DND-41 (cell line): ENCODE measurements at regions not wholly inside any gene's neighbourhood (a gene's known extent, or its start where the extent isn't known, plus 50 kb on each side); places are given as distances from the start of the nearest gene placed in this dataset.

Experiments
- ATAC-seq: fragments of 200-7000 bp; cut with Tn5 transposase; 3 replicates; pipeline ENCODE4 v1.9.1; 2021; ENCODE audit warnings: low read depth; ENCODE audit not compliant: insufficient read depth
- DNase-seq: peaks from one replicate; pipeline ENCODE4 v3.0.0-alpha.2; 2020
- H2AFZ ChIP-seq: 2 replicates; pipeline ENCODE4 v1.6.0; 2012; ENCODE audit warnings: low read depth, low read length
- H3K27ac ChIP-seq: 2 replicates; pipeline ENCODE4 v1.5.1; 2012; ENCODE audit warnings: low read length, inconsistent platforms
- H3K27me3 ChIP-seq: fragments of 200-600 bp; sonication (generic); 2 replicates; pipeline ENCODE4 v1.6.0; 2012; ENCODE audit warnings: low read length, mild to moderate bottlenecking, inconsistent platforms; ENCODE audit not compliant: insufficient read depth, poor library complexity
- H3K36me3 ChIP-seq: 2 replicates; pipeline ENCODE4 v1.5.1; 2012; ENCODE audit warnings: low read length, inconsistent platforms; ENCODE audit not compliant: insufficient read depth
- H3K4me1 ChIP-seq: 2 replicates; pipeline ENCODE4 v1.5.1; 2012; ENCODE audit warnings: mild to moderate bottlenecking, low read length; ENCODE audit not compliant: insufficient read depth
- H3K4me2 ChIP-seq: 2 replicates; pipeline ENCODE4 v1.6.0; 2012; ENCODE audit warnings: mild to moderate bottlenecking, moderate library complexity, low read length, inconsistent platforms; ENCODE audit not compliant: insufficient read depth
- H3K4me3 ChIP-seq, 2 experiments: fragments of 200-600 bp in 1 of 2; shearing (Covaris generic) in 1 of 2; 2 replicates each; pipeline ENCODE4 v1.5.1; 2012 to 2016; ENCODE audit warnings: inconsistent platforms in 2 of 2, low read length in 2 of 2, mild to moderate bottlenecking in 2 of 2, low read depth in 1 of 2, moderate library complexity in 1 of 2
- H3K79me2 ChIP-seq: 2 replicates; pipeline ENCODE4 v1.6.0; 2012; ENCODE audit warnings: low read length, inconsistent platforms; ENCODE audit not compliant: insufficient read depth
- H3K9ac ChIP-seq: 2 replicates; pipeline ENCODE4 v1.6.0; 2012; ENCODE audit warnings: low read depth, mild to moderate bottlenecking, inconsistent platforms, low read length, moderate library complexity
- H3K9me3 ChIP-seq: 2 replicates; pipeline ENCODE4 v1.5.1; 2012; ENCODE audit warnings: low read length, moderate library complexity, mild to moderate bottlenecking, inconsistent platforms; ENCODE audit not compliant: insufficient read depth, severe bottlenecking
- H4K20me1 ChIP-seq: 2 replicates; pipeline ENCODE4 v1.6.0; 2012; ENCODE audit warnings: low read length; ENCODE audit not compliant: insufficient read depth
- CTCF ChIP-seq: IDR thresholded peaks from 2 replicates; pipeline ENCODE4 v1.5.1; 2012; ENCODE audit warnings: borderline replicate concordance, low read length, moderate library complexity, mild to moderate bottlenecking; ENCODE audit not compliant: poor library complexity, severe bottlenecking; ENCODE audit errors: extremely low read depth
- EZH2 ChIP-seq: IDR thresholded peaks from 3 replicates; pipeline ENCODE4 v1.6.1; 2012; ENCODE audit warnings: borderline replicate concordance, low read depth, mild to moderate bottlenecking, moderate library complexity, low read length, inconsistent platforms; ENCODE audit not compliant: severe bottlenecking

- H3K4me2 ChIP-seq: no peak overlapping the region
- no peaks in the 10 kb centered on the region for H3K36me3 ChIP-seq
- no peak overlapping the region for H3K4me3 ChIP-seq
- H3K9me3 ChIP-seq: no peaks in the 10 kb centered on the region
- ATAC-seq (no peak), DNase-seq (no peak)
- no peaks in the 10 kb centered on the region for H3K4me1 ChIP-seq
- H3K27ac ChIP-seq: no peak overlapping the region
- H3K27me3 ChIP-seq: no peaks in the 10 kb centered on the region
- no peak for TF ChIP-seq EZH2
- TF ChIP-seq CTCF: no peak
- no peak overlapping the region for H2AFZ ChIP-seq
- H4K20me1 ChIP-seq: no peaks in the 10 kb centered on the region
- H3K9ac ChIP-seq: no peak overlapping the region
- H3K79me2 ChIP-seq: no peaks in the 10 kb centered on the region
Observed at GRCh38 chr1:94642617-94643321, 101.2 kb upstream of the F3 start.

- DNase-seq (no peak), ATAC-seq (no peak)
- H3K36me3 ChIP-seq: no peaks in the 10 kb centered on the region
- TF ChIP-seq CTCF (no peak), EZH2 (no peak)
- no peak overlapping the region for H3K4me3 ChIP-seq
- H3K27me3 ChIP-seq: no peaks in the 10 kb centered on the region
- no peaks in the 10 kb centered on the region for H3K4me1 ChIP-seq
- no peaks in the 10 kb centered on the region for H4K20me1 ChIP-seq
- no peak overlapping the region for H3K9ac ChIP-seq
- H3K79me2 ChIP-seq: no peaks in the 10 kb centered on the region
- no peak overlapping the region for H3K27ac ChIP-seq
- H3K9me3 ChIP-seq: no peaks in the 10 kb centered on the region
- no peak overlapping the region for H3K4me2 ChIP-seq
- H2AFZ ChIP-seq: no peak overlapping the region
Observed at GRCh38 chr1:94641990-94642389, 100.4 kb upstream of the F3 start.

- no peaks in the 10 kb centered on the region for H3K79me2 ChIP-seq
- no peak overlapping the region for H3K4me3 ChIP-seq
- no peaks in the 10 kb centered on the region for H3K27me3 ChIP-seq
- no peaks in the 10 kb centered on the region for H3K4me1 ChIP-seq
- no peak overlapping the region for H3K27ac ChIP-seq
- H3K9ac ChIP-seq: no peak overlapping the region
- no peaks in the 10 kb centered on the region for H3K9me3 ChIP-seq
- H3K36me3 ChIP-seq: no peaks in the 10 kb centered on the region
- H3K4me2 ChIP-seq: no peak overlapping the region
- DNase-seq (no peak), ATAC-seq (no peak)
- no peaks in the 10 kb centered on the region for H4K20me1 ChIP-seq
- no peak for TF ChIP-seq CTCF
- TF ChIP-seq EZH2: no peak
- no peak overlapping the region for H2AFZ ChIP-seq
Observed at GRCh38 chr1:94640125-94640524, 98.6 kb upstream of the F3 start.
